Smooth muscle cell (in vitro differentiated cells): ENCODE measurements at regions not wholly inside any gene's neighbourhood (a gene's known extent, or its start where the extent isn't known, plus 50 kb on each side); places are given as distances from the start of the nearest gene placed in this dataset.

Experiments
- DNase-seq: peaks from one replicate; lab custom pipeline; 2025; ENCODE audit not compliant: unreplicated experiment; lab: John Stamatoyannopoulos, UW
- H2AFZ ChIP-seq: fragments of 200-600 bp; sonication (generic); 2 replicates; pipeline ENCODE4 v1.6.0; 2016; ENCODE audit warnings: antibody characterized with exemption, low read depth, mild to moderate bottlenecking
- H3F3A ChIP-seq: fragments of 200-600 bp; sonication (generic); 2 replicates; pipeline ENCODE4 v1.6.0; 2017; ENCODE audit warnings: antibody characterized with exemption, low read depth
- H3K27ac ChIP-seq: fragments of 200-600 bp; sonication (generic); 2 replicates; pipeline ENCODE4 v1.5.1; 2016; ENCODE audit warnings: low read depth, mild to moderate bottlenecking
- H3K27me3 ChIP-seq: fragments of 200-600 bp; sonication (generic); 2 replicates; pipeline ENCODE4 v1.6.1; 2016; ENCODE audit warnings: low read depth, mild to moderate bottlenecking
- H3K36me3 ChIP-seq: fragments of 200-600 bp; sonication (generic); 2 replicates; pipeline ENCODE4 v1.5.1; 2016; ENCODE audit warnings: low read depth
- H3K4me1 ChIP-seq: fragments of 200-600 bp; sonication (generic); 2 replicates; pipeline ENCODE4 v1.5.1; 2016; ENCODE audit warnings: low read depth
- H3K4me2 ChIP-seq: fragments of 200-600 bp; sonication (generic); 2 replicates; pipeline ENCODE4 v1.6.0; 2016; ENCODE audit warnings: mild to moderate bottlenecking
- H3K4me3 ChIP-seq: fragments of 200-600 bp; sonication (generic); 2 replicates; pipeline ENCODE4 v1.5.1; 2016; ENCODE audit warnings: mild to moderate bottlenecking
- H3K79me2 ChIP-seq: fragments of 200-600 bp; sonication (generic); 2 replicates; pipeline ENCODE4 v1.6.0; 2016; ENCODE audit warnings: low read depth, mild to moderate bottlenecking
- H3K9ac ChIP-seq: fragments of 200-600 bp; sonication (generic); 2 replicates; pipeline ENCODE4 v1.6.0; 2016; ENCODE audit warnings: low read depth
- H3K9me3 ChIP-seq: fragments of 200-600 bp; sonication (generic); replicated peaks from 2 replicates; pipeline ENCODE4 v1.5.1; 2016; ENCODE audit warnings: low read depth
- H4K20me1 ChIP-seq: fragments of 200-600 bp; sonication (generic); 2 replicates; pipeline ENCODE4 v1.6.0; 2016; ENCODE audit warnings: low read depth
- CTCF ChIP-seq: fragments of 200-600 bp; sonication (generic); IDR thresholded peaks from 2 replicates; pipeline ENCODE4 v1.5.1; 2017; ENCODE audit warnings: borderline replicate concordance, mild to moderate bottlenecking, antibody characterized with exemption; ENCODE audit not compliant: insufficient read depth, poor library complexity, severe bottlenecking
- WGBS: methylation state at CpG from one replicate; pipeline ENCODE4 v1.1.7; 2016; ENCODE audit warnings: low lambda C conversion rate; 5-methylcytosine and 5-hydroxymethylcytosine counted together

GRCh38 chr6:119510246-119510645 lies 160.7 kb upstream of the MAN1A1 start:
- H3K27me3 ChIP-seq, result no peaks in the 10 kb centered on the region
- no peak for TF ChIP-seq CTCF
- H2AFZ ChIP-seq, result no peak overlapping the region
- H3K4me2 ChIP-seq, result no peak overlapping the region
- H3K27ac ChIP-seq, result no peak overlapping the region
- H4K20me1 ChIP-seq, result no peaks in the 10 kb centered on the region
- H3K36me3 ChIP-seq, result no peaks in the 10 kb centered on the region
- H3K4me1 ChIP-seq, result no peaks in the 10 kb centered on the region
- H3K9ac ChIP-seq, result no peak overlapping the region
- no peaks in the 10 kb centered on the region for H3K9me3 ChIP-seq
- no peaks in the 10 kb centered on the region for H3F3A ChIP-seq
- DNase-seq, result no peak
- WGBS, result 98% methylated on average over 2 of the region's 2 CpGs
- H3K79me2 ChIP-seq, result no peaks in the 10 kb centered on the region
- no peak overlapping the region for H3K4me3 ChIP-seq

GRCh38 chr6:119506631-119507174 lies 157.1 kb upstream of the MAN1A1 start:
- no peak for TF ChIP-seq CTCF
- Histone ChIP-seq H3K27ac (no peak overlapping the region), H3K9ac (no peak overlapping the region), H4K20me1 (no peaks in the 10 kb centered on the region), H3K9me3 (no peaks in the 10 kb centered on the region), H3K36me3 (no peaks in the 10 kb centered on the region), H3K4me2 (no peak overlapping the region), H3K79me2 (no peaks in the 10 kb centered on the region), H3F3A (no peaks in the 10 kb centered on the region), H3K27me3 (no peaks in the 10 kb centered on the region), H2AFZ (no peak overlapping the region), H3K4me1 (no peaks in the 10 kb centered on the region), H3K4me3 (no peak overlapping the region)
- DNase-seq, result no peak

- Histone ChIP-seq H3K27me3 (no peaks in the 10 kb centered on the region), H3K4me2 (no peak overlapping the region), H3K9me3 (no peaks in the 10 kb centered on the region), H3K27ac (no peak overlapping the region), H2AFZ (no peak overlapping the region), H3K9ac (no peak overlapping the region), H3K4me1 (no peaks in the 10 kb centered on the region), H3K79me2 (no peaks in the 10 kb centered on the region), H3K36me3 (no peaks in the 10 kb centered on the region), H3K4me3 (no peak overlapping the region), H3F3A (no peaks in the 10 kb centered on the region), H4K20me1 (no peaks in the 10 kb centered on the region)
- no peak for TF ChIP-seq CTCF
- 74% methylated on average over 4 of the region's 4 CpGs for WGBS
- DNase-seq, result no peak
These were observed 152.4 kb upstream of the MAN1A1 start for GRCh38 chr6:119501798-119502483.

GRCh38 chr6:119499797-119500196 lies 150.2 kb upstream of the MAN1A1 start:
- no peaks in the 10 kb centered on the region for H3K4me1 ChIP-seq
- no peak overlapping the region for H3K9ac ChIP-seq
- no peak overlapping the region for H3K27ac ChIP-seq
- TF ChIP-seq CTCF, result no peak
- no peak for DNase-seq
- H2AFZ ChIP-seq, result no peak overlapping the region
- no peaks in the 10 kb centered on the region for H3K27me3 ChIP-seq
- H3K79me2 ChIP-seq, result no peaks in the 10 kb centered on the region
- H3K4me2 ChIP-seq, result no peak overlapping the region
- H3F3A ChIP-seq, result no peaks in the 10 kb centered on the region
- no peaks in the 10 kb centered on the region for H3K36me3 ChIP-seq
- H3K4me3 ChIP-seq, result no peak overlapping the region
- H3K9me3 ChIP-seq, result no peaks in the 10 kb centered on the region
- no peaks in the 10 kb centered on the region for H4K20me1 ChIP-seq
- 91% methylated on average over 1 of the region's 1 CpG for WGBS
